Hepatocyte (in vitro differentiated cells): ENCODE measurements at regions not wholly inside any gene's neighbourhood (a gene's known extent, or its start where the extent isn't known, plus 50 kb on each side); places are given as distances from the start of the nearest gene placed in this dataset.

ENCODE experiments used
- DNase-seq: peaks from one replicate; pipeline ENCODE4 v3.0.0-alpha.2; 2016; ENCODE audit warnings: low spot score
- H2AFZ ChIP-seq: fragments of 200-600 bp; sonication (generic); 2 replicates; pipeline ENCODE4 v1.6.0; 2016; ENCODE audit warnings: antibody characterized with exemption, mild to moderate bottlenecking
- H3K27ac ChIP-seq: fragments of 200-600 bp; sonication (generic); 2 replicates; pipeline ENCODE4 v1.5.1; 2016; ENCODE audit warnings: mild to moderate bottlenecking
- H3K27me3 ChIP-seq: fragments of 200-600 bp; sonication (generic); 2 replicates; pipeline ENCODE4 v1.6.1; 2016
- H3K36me3 ChIP-seq: fragments of 200-600 bp; sonication (generic); replicated peaks from 2 replicates; pipeline ENCODE4 v1.5.1; 2016; ENCODE audit warnings: low read depth; ENCODE audit not compliant: insufficient read depth
- H3K4me1 ChIP-seq: fragments of 200-600 bp; sonication (generic); 2 replicates; pipeline ENCODE4 v1.5.1; 2016; ENCODE audit warnings: mild to moderate bottlenecking, moderate library complexity; ENCODE audit not compliant: insufficient read depth
- H3K4me2 ChIP-seq: fragments of 200-600 bp; sonication (generic); 2 replicates; pipeline ENCODE4 v1.6.0; 2016
- H3K4me3 ChIP-seq: fragments of 200-600 bp; sonication (generic); 2 replicates; pipeline ENCODE4 v1.5.1; 2016; ENCODE audit warnings: mild to moderate bottlenecking
- H3K79me2 ChIP-seq: fragments of 200-600 bp; sonication (generic); 2 replicates; pipeline ENCODE4 v1.6.0; 2017; ENCODE audit warnings: mild to moderate bottlenecking
- H3K9me2 ChIP-seq: fragments of 200-600 bp; sonication (generic); replicated peaks from 2 replicates; pipeline ENCODE4 v1.6.0; 2017; ENCODE audit warnings: mild to moderate bottlenecking; ENCODE audit not compliant: insufficient read depth
- H3K9me3 ChIP-seq: fragments of 200-600 bp; sonication (generic); 2 replicates; pipeline ENCODE4 v1.5.1; 2016; ENCODE audit warnings: low read depth, mild to moderate bottlenecking
- H4K20me1 ChIP-seq: fragments of 200-600 bp; sonication (generic); 2 replicates; pipeline ENCODE4 v1.6.0; 2016; ENCODE audit warnings: mild to moderate bottlenecking; ENCODE audit not compliant: insufficient read depth, poor library complexity, severe bottlenecking
- EZH2 ChIP-seq: fragments of 200-600 bp; sonication (generic); IDR thresholded peaks from 2 replicates; pipeline ENCODE4 v1.6.1; 2016; ENCODE audit warnings: antibody characterized with exemption, mild to moderate bottlenecking, borderline replicate concordance
- EZH2phosphoT487 ChIP-seq: fragments of 200-600 bp; sonication (generic); IDR thresholded peaks from one replicate; pipeline ENCODE4 v1.6.1; 2018; ENCODE audit warnings: antibody characterized with exemption, mild to moderate bottlenecking, low read depth, moderate library complexity; ENCODE audit not compliant: unreplicated experiment, severe bottlenecking
- WGBS: methylation state at CpG from one replicate; pipeline ENCODE4 v1.1.6; 2016; ENCODE audit warnings: low lambda C conversion rate; ENCODE audit errors: missing lambda C conversion rate; 5-methylcytosine and 5-hydroxymethylcytosine counted together
- TF ChIP-seq, protein P1 (sequence below): fragments of 200-600 bp; sonication (generic); IDR thresholded peaks from 2 replicates; pipeline ENCODE4 v1.5.1; 2016; ENCODE audit warnings: antibody characterized with exemption, mild to moderate bottlenecking; ENCODE audit not compliant: poor library complexity

DNA sequence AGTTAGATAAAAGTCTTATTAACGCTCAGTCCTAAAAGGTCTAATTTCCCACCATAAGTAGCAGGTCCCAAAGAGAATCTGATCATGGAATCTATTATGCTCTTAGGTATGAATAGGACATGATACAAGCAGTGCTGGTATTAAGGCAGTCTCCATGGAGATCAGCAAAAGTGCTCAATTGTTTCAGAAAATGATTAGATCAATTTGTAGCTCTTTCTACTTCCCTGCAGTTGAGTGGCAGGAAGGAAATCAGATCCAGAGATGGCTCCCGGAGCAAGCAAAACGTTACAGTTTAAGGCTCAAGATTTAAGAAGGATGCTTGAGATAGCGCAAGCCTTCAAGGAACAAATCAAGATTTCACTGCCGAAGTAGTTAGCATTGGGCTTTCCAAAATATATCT, 205.7 kb downstream of the DRD1 start:
- no peak overlapping the region for H3K4me3 ChIP-seq
- H3K27me3 ChIP-seq, result no peaks in the 10 kb centered on the region
- no peaks in the 10 kb centered on the region for H4K20me1 ChIP-seq
- H3K79me2 ChIP-seq, result no peaks in the 10 kb centered on the region
- H3K4me1 ChIP-seq, result peaks cover 13% of the 10 kb centered on the region
- no peak for DNase-seq
- TF ChIP-seq EZH2, result no peak
- no peak for TF ChIP-seq EZH2phosphoT487
- TF ChIP-seq, protein P1, sequence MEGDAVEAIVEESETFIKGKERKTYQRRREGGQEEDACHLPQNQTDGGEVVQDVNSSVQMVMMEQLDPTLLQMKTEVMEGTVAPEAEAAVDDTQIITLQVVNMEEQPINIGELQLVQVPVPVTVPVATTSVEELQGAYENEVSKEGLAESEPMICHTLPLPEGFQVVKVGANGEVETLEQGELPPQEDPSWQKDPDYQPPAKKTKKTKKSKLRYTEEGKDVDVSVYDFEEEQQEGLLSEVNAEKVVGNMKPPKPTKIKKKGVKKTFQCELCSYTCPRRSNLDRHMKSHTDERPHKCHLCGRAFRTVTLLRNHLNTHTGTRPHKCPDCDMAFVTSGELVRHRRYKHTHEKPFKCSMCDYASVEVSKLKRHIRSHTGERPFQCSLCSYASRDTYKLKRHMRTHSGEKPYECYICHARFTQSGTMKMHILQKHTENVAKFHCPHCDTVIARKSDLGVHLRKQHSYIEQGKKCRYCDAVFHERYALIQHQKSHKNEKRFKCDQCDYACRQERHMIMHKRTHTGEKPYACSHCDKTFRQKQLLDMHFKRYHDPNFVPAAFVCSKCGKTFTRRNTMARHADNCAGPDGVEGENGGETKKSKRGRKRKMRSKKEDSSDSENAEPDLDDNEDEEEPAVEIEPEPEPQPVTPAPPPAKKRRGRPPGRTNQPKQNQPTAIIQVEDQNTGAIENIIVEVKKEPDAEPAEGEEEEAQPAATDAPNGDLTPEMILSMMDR, result no peak
- H3K4me2 ChIP-seq, result no peak overlapping the region
- H3K36me3 ChIP-seq, result no peaks in the 10 kb centered on the region
- 90% methylated on average over 5 of the region's 5 CpGs for WGBS
- no peaks in the 10 kb centered on the region for H3K9me2 ChIP-seq
- no peaks in the 10 kb centered on the region for H3K9me3 ChIP-seq
- no peak overlapping the region for H3K27ac ChIP-seq
- H2AFZ ChIP-seq, result no peak overlapping the region

DNA sequence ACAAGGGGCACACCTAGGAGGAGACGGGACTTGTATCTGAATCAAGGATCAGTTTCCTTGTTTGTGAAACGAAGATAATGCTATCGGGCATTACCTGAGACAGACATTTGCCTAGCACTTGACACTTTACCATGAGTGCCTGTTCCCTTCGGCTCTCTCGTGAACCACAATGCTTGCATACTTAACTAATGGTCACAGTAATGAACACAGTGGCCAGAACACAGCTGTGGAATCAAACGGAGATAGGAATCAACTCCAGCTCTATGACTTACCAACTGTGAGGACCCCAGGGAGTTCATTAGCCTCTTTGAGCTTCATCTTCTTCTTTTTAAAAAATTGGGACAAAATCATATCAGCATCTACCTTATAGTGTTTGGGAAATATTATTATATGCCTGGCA, 207.8 kb downstream of the DRD1 start:
- Histone ChIP-seq H4K20me1 (no peaks in the 10 kb centered on the region), H3K4me3 (no peak overlapping the region), H2AFZ (no peak overlapping the region), H3K27me3 (no peaks in the 10 kb centered on the region), H3K9me2 (no peaks in the 10 kb centered on the region), H3K27ac (no peak overlapping the region), H3K9me3 (no peaks in the 10 kb centered on the region), H3K4me1 (peaks cover 13% of the 10 kb centered on the region), H3K4me2 (no peak overlapping the region), H3K79me2 (no peaks in the 10 kb centered on the region), H3K36me3 (no peaks in the 10 kb centered on the region)
- WGBS, result 69% methylated on average over 6 of the region's 6 CpGs
- TF ChIP-seq EZH2 (no peak), EZH2phosphoT487 (no peak)
- TF ChIP-seq, protein P1, result no peak
- no peak for DNase-seq

GRCh38 chr5:175235251-175235960, 208.6 kb downstream of the DRD1 start:
- no peaks in the 10 kb centered on the region for H3K9me3 ChIP-seq
- no peaks in the 10 kb centered on the region for H3K36me3 ChIP-seq
- peak; percentile 30 for DNase-seq
- peak overlapping the region; percentile 19 for H3K27ac ChIP-seq
- no peaks in the 10 kb centered on the region for H4K20me1 ChIP-seq
- 50% methylated on average over 9 of the region's 9 CpGs for WGBS
- H3K4me2 ChIP-seq, result peak overlapping the region; percentile 30
- H3K79me2 ChIP-seq, result no peaks in the 10 kb centered on the region
- no peaks in the 10 kb centered on the region for H3K27me3 ChIP-seq
- no peaks in the 10 kb centered on the region for H3K9me2 ChIP-seq
- H3K4me1 ChIP-seq, result peaks cover 13% of the 10 kb centered on the region
- no peak overlapping the region for H3K4me3 ChIP-seq
- TF ChIP-seq EZH2phosphoT487 (no peak), EZH2 (no peak)
- TF ChIP-seq, protein P1, result no peak
- H2AFZ ChIP-seq, result no peak overlapping the region
